Activated T-helper 17 cell treated with anti-CD3 and anti-CD28 coated beads, Interleukin-2, amount 50 U/mL, for 72 hours (primary cell): ENCODE measurements at regions not wholly inside any gene's neighbourhood (a gene's known extent, or its start where the extent isn't known, plus 50 kb on each side); places are given as distances from the start of the nearest gene placed in this dataset.

ENCODE experiments used
- ATAC-seq: fragments of 150-1000 bp; cut with Tn5 transposase; replicated peaks from 2 replicates; pipeline ENCODE4 v1.10.0; 2021; ENCODE audit warnings: mild to moderate bottlenecking, moderate library complexity
- H3K27ac Mint-ChIP-seq: one replicate; pipeline ENCODE4 v1.8.0; 2022; ENCODE audit warnings: mixed read lengths
- H3K27me3 Mint-ChIP-seq: one replicate; pipeline ENCODE4 v1.8.0; 2022; ENCODE audit warnings: mixed read lengths
- H3K36me3 Mint-ChIP-seq: one replicate; pipeline ENCODE4 v1.8.0; 2022; ENCODE audit warnings: low read depth, mild to moderate bottlenecking, mixed read lengths
- H3K4me1 Mint-ChIP-seq: one replicate; pipeline ENCODE4 v1.8.0; 2022; ENCODE audit warnings: mixed read lengths
- H3K4me3 Mint-ChIP-seq: one replicate; pipeline ENCODE4 v1.8.0; 2022; ENCODE audit warnings: mild to moderate bottlenecking, mixed read lengths
- H3K9me3 Mint-ChIP-seq: one replicate; pipeline ENCODE4 v1.8.0; 2022; ENCODE audit warnings: mixed read lengths

DNA sequence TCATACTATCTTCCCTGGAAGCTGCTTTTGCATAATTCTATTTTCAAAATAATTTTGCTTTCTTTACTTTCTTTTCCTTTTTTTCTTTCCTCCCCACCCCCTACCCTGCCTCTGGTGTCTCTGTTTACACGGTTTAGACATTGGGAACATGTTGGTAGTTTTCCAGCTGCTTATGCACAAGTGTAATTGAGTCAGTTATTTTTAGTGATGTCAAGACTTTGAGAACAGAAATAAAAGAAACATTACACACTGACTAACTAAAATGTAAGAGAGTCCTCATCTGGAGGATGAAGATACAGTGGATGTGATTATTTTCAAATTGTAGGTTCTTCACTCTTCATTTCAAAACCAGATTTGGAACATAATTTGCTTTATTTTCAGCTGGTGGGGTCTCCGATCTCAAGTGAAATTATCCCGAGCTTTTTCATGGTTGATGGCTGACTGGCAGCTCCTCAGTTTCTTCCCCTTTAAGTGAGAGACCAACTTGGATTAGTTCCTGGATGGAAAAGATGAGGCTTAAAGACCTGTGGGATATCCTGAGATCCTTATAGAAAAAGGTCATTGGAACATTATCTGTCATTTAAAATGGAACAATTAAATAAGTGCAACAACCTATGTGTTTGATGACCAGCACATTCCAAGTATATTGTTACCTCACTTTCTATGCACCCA, 154.4 kb upstream of the ZNF462 start:
- H3K4me1 Mint-ChIP-seq, result no peaks in the 10 kb centered on the region
- H3K27ac Mint-ChIP-seq, result no peak overlapping the region
- peaks cover 21% of the 10 kb centered on the region for H3K9me3 Mint-ChIP-seq
- H3K4me3 Mint-ChIP-seq, result no peak overlapping the region
- no peaks in the 10 kb centered on the region for H3K36me3 Mint-ChIP-seq
- no peak for ATAC-seq
- H3K27me3 Mint-ChIP-seq, result no peaks in the 10 kb centered on the region

DNA sequence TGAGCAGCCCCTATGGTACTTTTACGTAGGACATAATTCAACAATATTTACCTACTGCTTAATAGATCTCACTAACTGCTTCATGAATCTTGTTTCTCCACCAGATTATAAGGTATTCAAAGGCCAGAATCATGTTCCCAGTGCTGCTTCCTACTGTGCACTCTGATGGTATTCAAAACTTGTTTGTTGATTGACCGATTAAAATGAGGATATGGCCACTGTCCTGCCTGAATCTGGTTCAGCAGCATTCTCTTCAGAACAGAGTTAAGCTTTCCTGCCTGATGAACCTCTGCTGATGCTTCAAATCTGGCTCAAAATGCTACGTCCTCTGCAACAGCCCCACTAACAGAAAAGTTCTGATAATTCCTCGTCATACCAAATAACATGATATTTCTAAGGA, 150.7 kb upstream of the ZNF462 start:
- Mint-ChIP-seq H3K9me3 (peaks cover 9% of the 10 kb centered on the region), H3K27ac (no peak overlapping the region), H3K36me3 (no peaks in the 10 kb centered on the region), H3K27me3 (no peaks in the 10 kb centered on the region), H3K4me3 (no peak overlapping the region), H3K4me1 (no peaks in the 10 kb centered on the region)
- no peak for ATAC-seq

DNA sequence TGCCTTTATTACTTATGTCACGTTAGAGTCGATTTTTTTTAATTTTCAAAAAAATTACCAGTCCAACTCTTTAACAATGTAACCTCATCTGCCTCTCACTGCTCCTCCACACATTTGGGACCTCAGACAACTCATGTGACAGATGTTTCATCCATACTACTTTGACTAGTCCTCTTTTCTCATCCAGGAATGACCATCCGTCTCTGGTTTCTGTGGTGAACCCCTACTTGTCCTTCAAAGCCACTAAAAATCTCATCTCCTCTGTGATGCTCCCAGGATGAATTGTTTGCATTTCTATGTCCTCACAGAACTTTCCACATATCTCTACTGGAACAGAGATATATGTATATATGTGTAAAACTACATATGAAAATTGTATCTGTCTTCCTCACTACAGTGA, 149.8 kb upstream of the ZNF462 start:
- no peaks in the 10 kb centered on the region for H3K36me3 Mint-ChIP-seq
- no peak overlapping the region for H3K4me3 Mint-ChIP-seq
- H3K27me3 Mint-ChIP-seq, result no peaks in the 10 kb centered on the region
- H3K9me3 Mint-ChIP-seq, result peaks cover 9% of the 10 kb centered on the region
- no peaks in the 10 kb centered on the region for H3K4me1 Mint-ChIP-seq
- H3K27ac Mint-ChIP-seq, result no peak overlapping the region
- ATAC-seq, result no peak

DNA sequence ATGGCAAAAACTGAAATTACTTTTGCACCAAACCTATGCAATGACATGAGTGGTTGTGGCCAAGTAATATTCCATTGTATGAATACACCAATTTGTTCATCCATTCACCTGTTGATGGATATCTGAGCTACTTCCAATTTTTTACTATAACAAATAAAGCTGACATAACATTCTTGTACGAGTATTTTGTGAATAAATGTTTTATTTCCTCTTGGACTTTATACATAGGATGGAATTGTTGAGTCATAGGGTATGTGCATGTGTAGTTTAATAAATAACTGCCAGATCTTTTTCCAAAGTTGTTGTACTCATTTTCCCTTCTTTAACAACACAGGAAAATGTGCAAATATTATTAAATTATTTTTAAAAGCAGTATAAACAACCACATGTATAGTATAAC, 146.1 kb upstream of the ZNF462 start:
- no peaks in the 10 kb centered on the region for H3K4me1 Mint-ChIP-seq
- no peak overlapping the region for H3K4me3 Mint-ChIP-seq
- ATAC-seq, result no peak
- H3K9me3 Mint-ChIP-seq, result peaks cover 18% of the 10 kb centered on the region
- no peaks in the 10 kb centered on the region for H3K36me3 Mint-ChIP-seq
- no peaks in the 10 kb centered on the region for H3K27me3 Mint-ChIP-seq
- H3K27ac Mint-ChIP-seq, result no peak overlapping the region

DNA sequence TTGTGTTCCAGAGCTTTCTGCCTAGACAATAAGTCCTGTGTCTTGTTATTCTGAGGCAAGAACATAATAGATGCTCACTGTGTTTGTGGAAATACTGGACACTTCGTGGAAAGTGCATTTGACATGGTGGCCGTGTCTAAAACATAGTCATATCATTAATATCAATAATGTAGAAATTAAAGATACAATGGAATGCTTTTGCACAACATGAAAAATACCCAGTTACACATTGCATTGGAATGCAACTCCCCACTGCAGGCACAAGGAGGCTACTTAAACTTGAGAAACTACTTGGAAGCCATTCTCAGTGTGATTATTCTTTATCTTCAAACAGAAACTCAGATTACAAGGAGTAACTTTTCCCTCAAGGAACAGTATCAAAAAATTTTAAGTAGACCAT, 145.3 kb upstream of the ZNF462 start:
- H3K4me1 Mint-ChIP-seq, result no peaks in the 10 kb centered on the region
- no peak for ATAC-seq
- H3K9me3 Mint-ChIP-seq, result peaks cover 20% of the 10 kb centered on the region

DNA sequence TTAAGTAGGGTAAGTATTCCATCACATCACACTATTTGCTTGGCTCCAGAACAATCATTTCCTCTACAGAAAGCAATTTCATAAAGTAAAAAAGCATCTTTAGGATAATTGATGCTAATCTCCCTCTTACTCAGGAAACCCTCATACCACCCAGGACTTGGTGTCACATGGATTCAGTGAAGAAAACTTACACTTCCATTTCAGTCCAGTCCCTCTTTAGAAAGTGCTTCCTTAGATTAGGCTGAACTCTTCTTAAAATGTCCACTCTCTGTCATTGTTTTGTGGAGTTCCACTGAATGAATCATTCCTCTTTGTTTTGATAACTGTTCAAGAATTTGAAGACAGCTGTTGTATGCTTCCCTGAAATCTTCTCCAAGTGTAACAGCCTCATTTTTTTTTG, 144.0 kb upstream of the ZNF462 start:
- no peak for ATAC-seq
- H3K36me3 Mint-ChIP-seq, result no peaks in the 10 kb centered on the region
- H3K27ac Mint-ChIP-seq, result no peak overlapping the region
- H3K4me1 Mint-ChIP-seq, result no peaks in the 10 kb centered on the region
- no peak overlapping the region for H3K4me3 Mint-ChIP-seq
- H3K27me3 Mint-ChIP-seq, result no peaks in the 10 kb centered on the region
- H3K9me3 Mint-ChIP-seq, result peaks cover 15% of the 10 kb centered on the region

More for the DNA sequence above, 145.3 kb upstream of the ZNF462 start:
- Mint-ChIP-seq H3K27ac (no peak overlapping the region), H3K36me3 (no peaks in the 10 kb centered on the region), H3K27me3 (no peaks in the 10 kb centered on the region), H3K4me3 (no peak overlapping the region)

DNA sequence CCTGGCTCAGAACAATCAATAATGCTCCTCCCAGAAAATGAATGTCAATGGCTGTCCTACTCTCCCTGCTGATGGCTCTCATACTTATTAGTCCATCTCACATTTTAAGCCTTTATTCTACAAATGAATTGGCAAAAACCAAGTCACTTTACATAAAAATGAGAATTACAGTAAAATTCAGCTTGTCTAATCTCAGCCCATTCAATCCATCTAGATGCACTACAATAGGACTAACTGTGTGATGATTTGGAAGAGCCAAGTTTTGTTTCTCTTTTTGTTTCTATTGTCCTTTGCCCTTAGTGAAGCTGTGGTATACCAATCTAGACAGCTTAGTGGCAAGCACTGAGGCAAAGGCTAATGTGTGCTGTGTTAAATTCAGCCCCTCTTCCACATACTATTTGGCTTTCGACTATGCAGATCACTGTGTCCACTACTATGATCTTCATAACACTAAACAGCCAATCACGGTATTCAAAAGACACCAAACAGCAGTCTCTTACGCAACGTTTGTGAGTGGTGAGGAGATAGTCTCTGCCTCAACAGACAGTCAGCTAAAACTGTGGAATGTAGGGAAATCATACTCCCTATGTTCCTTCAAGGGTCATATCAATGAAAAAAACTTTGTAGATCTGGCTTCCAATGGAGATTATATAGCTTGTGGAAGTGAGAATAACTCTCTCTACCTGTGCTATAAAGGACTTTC, 140.8 kb upstream of the ZNF462 start:
- Mint-ChIP-seq H3K9me3 (peaks cover 15% of the 10 kb centered on the region), H3K4me1 (no peaks in the 10 kb centered on the region), H3K27me3 (no peaks in the 10 kb centered on the region), H3K4me3 (no peak overlapping the region), H3K27ac (no peak overlapping the region), H3K36me3 (no peaks in the 10 kb centered on the region)
- no peak for ATAC-seq

DNA sequence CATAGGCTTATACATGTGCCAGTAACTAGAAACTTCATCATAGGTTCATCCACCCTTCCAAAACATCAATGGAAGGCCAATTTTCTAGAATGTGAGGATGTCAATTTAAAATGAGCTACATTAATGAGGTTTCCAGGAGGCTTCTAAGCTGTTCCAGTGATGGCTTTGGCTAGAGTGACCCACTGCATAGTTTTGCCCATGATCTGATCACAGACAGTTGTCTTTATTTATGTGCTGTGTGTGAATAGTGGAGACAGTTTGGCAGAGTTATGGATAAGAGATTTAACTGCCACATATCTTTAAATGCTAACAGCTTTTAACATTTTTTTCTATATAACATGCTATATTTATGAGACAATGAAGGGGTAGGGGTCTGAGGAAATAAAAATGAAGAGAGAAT, 139.0 kb upstream of the ZNF462 start:
- Mint-ChIP-seq H3K36me3 (no peaks in the 10 kb centered on the region), H3K27me3 (no peaks in the 10 kb centered on the region), H3K27ac (no peak overlapping the region), H3K4me1 (no peaks in the 10 kb centered on the region), H3K9me3 (peaks cover 18% of the 10 kb centered on the region), H3K4me3 (no peak overlapping the region)
- no peak for ATAC-seq

DNA sequence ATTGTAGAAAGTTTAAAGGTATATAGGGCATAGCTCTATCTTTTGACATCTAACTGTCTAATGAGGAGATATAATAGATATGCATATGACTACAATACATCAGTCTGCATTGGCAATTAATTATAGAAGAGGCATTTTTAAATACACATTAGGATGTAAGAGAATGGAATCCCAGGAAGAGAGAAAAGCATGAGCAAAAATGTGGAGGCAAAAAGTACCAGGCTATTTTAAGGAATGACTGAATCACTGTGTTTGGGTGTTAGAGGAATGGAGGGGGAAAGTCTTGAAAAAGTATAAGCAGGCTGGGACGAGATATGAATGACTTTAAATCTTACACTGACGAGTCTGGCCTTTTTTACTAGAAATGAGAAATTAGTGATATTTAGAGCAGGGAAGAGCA, 138.4 kb upstream of the ZNF462 start:
- H3K27me3 Mint-ChIP-seq, result no peaks in the 10 kb centered on the region

DNA sequence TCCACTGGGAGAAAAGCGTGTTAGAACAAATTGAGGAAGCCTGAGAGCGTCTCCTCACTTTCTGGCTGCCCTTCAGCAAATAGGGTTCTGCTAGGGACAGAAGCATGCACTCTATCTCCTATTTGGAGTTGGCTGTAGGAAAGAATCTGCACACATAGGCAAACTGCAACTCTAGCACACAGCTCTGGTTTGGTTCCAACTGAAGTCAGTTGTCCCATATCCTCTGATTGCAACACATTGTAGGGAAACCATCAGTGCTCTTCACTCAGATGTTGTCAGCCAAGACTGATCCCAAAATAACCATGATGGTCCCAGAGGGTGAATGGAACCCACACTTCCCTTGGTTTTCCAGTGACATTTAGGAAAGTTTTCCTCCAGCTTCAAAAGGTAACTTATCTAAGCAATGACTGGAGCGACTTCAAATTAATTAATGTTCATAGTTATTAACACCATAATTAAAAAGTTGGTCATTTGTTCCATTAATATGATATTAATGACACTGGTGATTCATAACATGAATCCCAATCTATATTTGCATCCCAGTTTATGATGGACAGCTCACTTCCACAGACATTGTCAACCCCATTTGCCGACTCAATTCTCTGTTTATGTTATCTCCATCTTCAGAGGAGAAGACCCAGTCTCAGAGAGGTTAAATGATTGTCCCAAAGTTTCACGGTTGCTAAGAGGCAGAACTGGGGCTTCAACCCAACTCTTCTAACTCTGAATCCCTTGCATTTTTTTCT, 136.7 kb upstream of the ZNF462 start:
- Mint-ChIP-seq H3K9me3 (peaks cover 7% of the 10 kb centered on the region), H3K36me3 (no peaks in the 10 kb centered on the region), H3K27ac (no peak overlapping the region), H3K27me3 (no peaks in the 10 kb centered on the region), H3K4me3 (no peak overlapping the region), H3K4me1 (no peaks in the 10 kb centered on the region)
- ATAC-seq, result no peak

More for the DNA sequence above, 138.4 kb upstream of the ZNF462 start:
- peaks cover 14% of the 10 kb centered on the region for H3K9me3 Mint-ChIP-seq
- no peak for ATAC-seq
- H3K4me3 Mint-ChIP-seq, result no peak overlapping the region
- H3K4me1 Mint-ChIP-seq, result no peaks in the 10 kb centered on the region
- H3K36me3 Mint-ChIP-seq, result no peaks in the 10 kb centered on the region
- no peak overlapping the region for H3K27ac Mint-ChIP-seq

DNA sequence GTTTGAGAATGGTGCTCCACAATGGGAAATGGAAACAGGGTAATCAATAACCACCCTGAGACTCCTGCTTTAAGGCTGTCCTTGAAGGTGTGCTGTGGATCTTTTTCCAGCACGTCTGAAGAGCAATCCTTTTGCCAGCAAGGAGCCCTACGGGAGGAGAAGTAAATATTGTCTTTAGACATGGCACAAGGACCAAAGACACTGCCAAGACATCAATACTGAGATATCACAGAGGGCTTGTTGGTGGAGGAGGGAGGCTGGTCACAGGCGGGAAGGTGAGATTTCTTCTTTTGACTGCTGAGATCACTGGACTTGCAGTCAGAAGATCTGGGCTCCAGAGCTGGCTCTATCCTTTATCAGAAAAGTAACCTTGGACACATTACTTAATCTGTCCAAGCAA, 135.0 kb upstream of the ZNF462 start:
- no peaks in the 10 kb centered on the region for H3K36me3 Mint-ChIP-seq
- ATAC-seq, result no peak
- no peaks in the 10 kb centered on the region for H3K4me1 Mint-ChIP-seq
- H3K27me3 Mint-ChIP-seq, result no peaks in the 10 kb centered on the region
- no peak overlapping the region for H3K27ac Mint-ChIP-seq
- no peak overlapping the region for H3K4me3 Mint-ChIP-seq
- H3K9me3 Mint-ChIP-seq, result peaks cover 11% of the 10 kb centered on the region

DNA sequence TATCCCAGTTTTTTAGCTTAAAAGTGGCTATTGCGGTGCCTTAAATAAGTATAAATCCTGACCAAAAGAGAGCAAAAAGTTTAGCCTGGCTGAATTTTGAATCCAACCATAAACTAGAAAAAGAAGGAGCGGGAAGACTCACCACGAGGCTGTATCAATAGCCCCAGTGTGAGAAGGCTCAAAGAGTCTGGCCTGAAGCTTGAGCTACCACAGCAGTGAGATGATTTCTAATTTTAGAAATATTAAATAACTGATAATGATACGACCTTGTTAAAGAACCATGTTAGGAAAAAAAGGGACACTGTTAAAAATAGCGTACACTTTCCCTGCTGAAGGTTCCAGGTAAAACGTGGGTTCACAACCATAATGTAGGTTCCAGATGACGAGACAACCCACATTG, 134.1 kb upstream of the ZNF462 start:
- no peaks in the 10 kb centered on the region for H3K36me3 Mint-ChIP-seq
- no peak overlapping the region for H3K27ac Mint-ChIP-seq
- no peaks in the 10 kb centered on the region for H3K27me3 Mint-ChIP-seq
- no peak overlapping the region for H3K4me3 Mint-ChIP-seq
- ATAC-seq, result no peak
- no peaks in the 10 kb centered on the region for H3K4me1 Mint-ChIP-seq
- peaks cover 16% of the 10 kb centered on the region for H3K9me3 Mint-ChIP-seq

DNA sequence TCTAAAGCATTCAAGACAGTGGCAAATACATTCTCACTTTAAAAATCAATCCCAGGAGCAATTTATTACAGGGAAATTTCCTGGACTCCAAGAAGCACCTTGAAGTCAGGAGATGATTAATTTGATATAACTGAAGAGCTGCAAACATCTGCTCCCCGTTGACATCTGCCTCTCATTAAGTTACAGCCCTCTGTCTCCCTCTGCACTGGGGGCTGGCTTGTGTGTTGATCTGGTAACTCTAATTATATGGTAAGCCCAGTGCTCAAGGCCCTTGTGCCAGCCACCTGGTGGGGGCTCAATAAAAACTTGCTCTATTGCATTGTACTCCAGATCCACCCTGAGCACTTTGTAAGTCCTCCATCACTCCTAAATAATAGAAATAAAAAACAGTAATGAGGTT, 131.1 kb upstream of the ZNF462 start:
- no peak overlapping the region for H3K4me3 Mint-ChIP-seq
- ATAC-seq, result no peak
- no peaks in the 10 kb centered on the region for H3K36me3 Mint-ChIP-seq
- no peaks in the 10 kb centered on the region for H3K27me3 Mint-ChIP-seq
- H3K27ac Mint-ChIP-seq, result no peak overlapping the region
- H3K4me1 Mint-ChIP-seq, result no peaks in the 10 kb centered on the region
- H3K9me3 Mint-ChIP-seq, result peaks cover 30% of the 10 kb centered on the region

DNA sequence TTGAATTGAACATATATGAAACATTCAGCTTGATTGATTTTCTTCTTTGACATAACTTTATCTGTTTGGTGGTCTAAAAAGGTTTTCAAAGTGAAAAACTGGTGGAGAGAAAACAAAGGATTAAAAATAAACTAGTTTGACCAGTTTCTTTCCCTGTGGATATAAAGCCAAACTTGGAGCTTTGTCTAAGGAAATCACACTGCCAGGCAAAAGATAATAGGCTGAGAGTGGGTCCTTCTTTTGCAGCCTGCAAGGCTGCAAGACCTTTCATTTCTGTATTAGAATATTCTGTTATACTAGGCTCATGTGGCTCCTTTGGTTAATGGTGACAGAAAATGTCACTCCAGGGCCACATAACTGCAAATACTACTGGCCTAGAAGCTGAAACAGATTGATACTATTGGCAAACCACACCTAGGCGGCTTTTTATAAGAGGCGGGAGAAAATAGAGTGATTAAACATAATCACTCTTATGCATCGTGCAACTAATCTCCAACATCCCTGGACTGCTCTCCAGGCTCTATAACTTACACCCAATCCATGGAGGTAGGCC, 129.1 kb upstream of the ZNF462 start:
- peaks cover 27% of the 10 kb centered on the region for H3K9me3 Mint-ChIP-seq
- H3K27ac Mint-ChIP-seq, result no peak overlapping the region
- ATAC-seq, result no peak

DNA sequence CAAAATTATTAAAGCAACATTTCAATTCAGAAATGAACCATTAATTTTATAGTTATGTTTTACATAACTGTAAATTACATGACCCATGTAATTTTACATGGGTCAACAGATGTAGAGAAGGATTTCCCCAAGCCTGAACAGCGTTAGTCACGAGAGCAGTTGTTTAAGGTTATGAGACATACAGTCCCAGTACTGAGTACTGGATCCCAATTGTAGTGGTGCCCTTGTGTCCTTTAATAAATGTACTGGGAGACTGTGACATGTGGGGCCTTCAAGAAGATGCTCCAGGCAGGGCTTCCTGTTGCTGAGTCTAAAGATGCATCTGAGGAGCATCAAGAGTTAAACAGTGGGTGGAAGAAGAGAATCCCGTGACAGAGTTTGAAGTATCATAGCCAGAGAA, 125.5 kb upstream of the ZNF462 start:
- no peaks in the 10 kb centered on the region for H3K36me3 Mint-ChIP-seq
- no peaks in the 10 kb centered on the region for H3K27me3 Mint-ChIP-seq
- H3K4me3 Mint-ChIP-seq, result no peak overlapping the region
- H3K9me3 Mint-ChIP-seq, result peaks cover 24% of the 10 kb centered on the region
- no peak for ATAC-seq
- no peak overlapping the region for H3K27ac Mint-ChIP-seq
- no peaks in the 10 kb centered on the region for H3K4me1 Mint-ChIP-seq

More for the DNA sequence above, 129.1 kb upstream of the ZNF462 start:
- no peaks in the 10 kb centered on the region for H3K27me3 Mint-ChIP-seq
- H3K4me3 Mint-ChIP-seq, result no peak overlapping the region
- H3K4me1 Mint-ChIP-seq, result no peaks in the 10 kb centered on the region
- H3K36me3 Mint-ChIP-seq, result no peaks in the 10 kb centered on the region
